SH-SY5Y (cell line): ENCODE measurements at regions not wholly inside any gene's neighbourhood (a gene's known extent, or its start where the extent isn't known, plus 50 kb on each side); places are given as distances from the start of the nearest gene placed in this dataset.

Experiments used
- GATA2 ChIP-seq: IDR thresholded peaks from 2 replicates; pipeline ENCODE4 v1.6.1; 2011; ENCODE audit warnings: mild to moderate bottlenecking, low read depth, low read length
- GATA3 ChIP-seq: IDR thresholded peaks from 2 replicates; pipeline ENCODE4 v1.6.1; 2011; ENCODE audit warnings: low read depth, mild to moderate bottlenecking, low read length, moderate library complexity

- TF ChIP-seq GATA2 (no peak), GATA3 (no peak)
Measured at GRCh38 chr11:81494431-81494830, 1239.2 kb downstream of the FAM181B start.
